MM.1S (cell line): ENCODE measurements at regions not wholly inside any gene's neighbourhood (a gene's known extent, or its start where the extent isn't known, plus 50 kb on each side); places are given as distances from the start of the nearest gene placed in this dataset.
A peak's percentile ranks its signal among the peaks of the same experiment; 100 is the strongest.

Source experiments
- DNase-seq: peaks from one replicate; pipeline ENCODE4 v3.0.0-alpha.2; 2015
- H2AFZ ChIP-seq: fragments of 300-600 bp; sonication (generic); 2 replicates; pipeline ENCODE4 v1.6.0; 2016; ENCODE audit warnings: antibody characterized with exemption, low read length
- H3F3A ChIP-seq: fragments of 300-600 bp; sonication (generic); 2 replicates; pipeline ENCODE4 v1.6.1; 2016; ENCODE audit warnings: mild to moderate bottlenecking, antibody characterized with exemption, low read length, moderate library complexity, mixed read lengths; ENCODE audit not compliant: insufficient read depth
- H3K27ac ChIP-seq: fragments of 300-600 bp; sonication (generic); 2 replicates; pipeline ENCODE4 v1.5.1; 2016; ENCODE audit warnings: mild to moderate bottlenecking, low read length
- H3K27me3 ChIP-seq: fragments of 300-600 bp; sonication (generic); replicated peaks from 2 replicates; pipeline ENCODE4 v1.6.0; 2016; ENCODE audit warnings: low read length; ENCODE audit not compliant: insufficient read depth
- H3K36me3 ChIP-seq: fragments of 300-600 bp; sonication (generic); replicated peaks from 2 replicates; pipeline ENCODE4 v1.6.1; 2016; ENCODE audit warnings: mild to moderate bottlenecking, low read length, mixed read lengths; ENCODE audit not compliant: insufficient read depth
- H3K4me1 ChIP-seq: fragments of 300-600 bp; sonication (generic); 2 replicates; pipeline ENCODE4 v1.6.1; 2016; ENCODE audit warnings: low read length, mixed read lengths
- H3K4me2 ChIP-seq: fragments of 300-600 bp; sonication (generic); 2 replicates; pipeline ENCODE4 v1.6.0; 2016; ENCODE audit warnings: low read depth, low read length
- H3K4me3 ChIP-seq: fragments of 300-600 bp; sonication (generic); 2 replicates; pipeline ENCODE4 v1.5.1; 2016; ENCODE audit warnings: low read length, mixed read lengths
- H3K79me2 ChIP-seq: fragments of 300-600 bp; sonication (generic); 2 replicates; pipeline ENCODE4 v1.6.1; 2016; ENCODE audit warnings: mixed run types, low read length, mixed read lengths
- H3K9ac ChIP-seq: fragments of 300-600 bp; sonication (generic); 2 replicates; pipeline ENCODE4 v1.6.1; 2016; ENCODE audit warnings: low read length, mixed read lengths
- H3K9me2 ChIP-seq: fragments of 300-600 bp; sonication (generic); replicated peaks from 2 replicates; pipeline ENCODE4 v1.6.1; 2016; ENCODE audit warnings: mild to moderate bottlenecking, low read length, mixed read lengths; ENCODE audit not compliant: insufficient read depth
- H3K9me3 ChIP-seq: fragments of 300-600 bp; sonication (generic); replicated peaks from 2 replicates; pipeline ENCODE4 v1.6.1; 2016; ENCODE audit warnings: mild to moderate bottlenecking, low read length, mixed read lengths; ENCODE audit not compliant: insufficient read depth
- H4K20me1 ChIP-seq: fragments of 300-600 bp; sonication (generic); 2 replicates; pipeline ENCODE4 v1.6.1; 2016; ENCODE audit warnings: mild to moderate bottlenecking, low read length, moderate library complexity, mixed read lengths; ENCODE audit not compliant: insufficient read depth
- CTCF ChIP-seq: fragments of 300-600 bp; sonication (generic); IDR thresholded peaks from 2 replicates; pipeline ENCODE4 v1.5.1; 2016; ENCODE audit warnings: antibody characterized with exemption, low read length, mixed read lengths
- EZH2 ChIP-seq: fragments of 300-600 bp; sonication (generic); optimal IDR thresholded peaks from 2 replicates; pipeline ENCODE3; 2017; ENCODE audit warnings: low read depth, mild to moderate bottlenecking, antibody characterized with exemption, low read length, mixed read lengths
- EZH2phosphoT487 ChIP-seq: fragments of 300-600 bp; sonication (generic); IDR thresholded peaks from 2 replicates; pipeline ENCODE4 v1.6.1; 2018; ENCODE audit warnings: antibody characterized with exemption, low read length

- Histone ChIP-seq H3K27me3 (no peaks in the 10 kb centered on the region), H4K20me1 (no peaks in the 10 kb centered on the region), H3K9ac (no peak overlapping the region), H3K27ac (no peak overlapping the region), H3K9me2 (no peaks in the 10 kb centered on the region), H3K79me2 (no peaks in the 10 kb centered on the region), H3F3A (peaks cover 6% of the 10 kb centered on the region; the same call in 1 of the 2 replicates), H3K4me2 (peak overlapping the region; percentile 8; the same call in 1 of the 2 replicates), H2AFZ (no peak overlapping the region), H3K4me1 (0 out of 2 replicates have a peak, but pooled peaks cover 3% of the 10 kb centered on the region), H3K9me3 (no peaks in the 10 kb centered on the region), H3K4me3 (no peak overlapping the region), H3K36me3 (no peaks in the 10 kb centered on the region)
- no peak for DNase-seq
- TF ChIP-seq EZH2 = no peak
- no peak for TF ChIP-seq CTCF
- no peak for TF ChIP-seq EZH2phosphoT487
Measured at GRCh38 chr16:47026947-47027346, 53.5 kb upstream of the DNAJA2 start.

GRCh38 chr16:47026492-47026891 is 53.0 kb upstream of the DNAJA2 start:
- Histone ChIP-seq H4K20me1 (no peaks in the 10 kb centered on the region), H3K4me3 (no peak overlapping the region), H3K9ac (no peak overlapping the region), H3K4me1 (0 out of 2 replicates have a peak, but pooled peaks cover 3% of the 10 kb centered on the region), H3K9me3 (no peaks in the 10 kb centered on the region), H3K79me2 (no peaks in the 10 kb centered on the region), H2AFZ (no peak overlapping the region), H3F3A (peaks cover 6% of the 10 kb centered on the region; the same call in 1 of the 2 replicates), H3K27me3 (no peaks in the 10 kb centered on the region), H3K36me3 (no peaks in the 10 kb centered on the region), H3K4me2 (peak overlapping the region; percentile 8; the same call in 1 of the 2 replicates), H3K27ac (no peak overlapping the region), H3K9me2 (no peaks in the 10 kb centered on the region)
- TF ChIP-seq EZH2phosphoT487 = no peak
- TF ChIP-seq EZH2 = no peak
- no peak for TF ChIP-seq CTCF
- DNase-seq = peak; percentile 55

- Histone ChIP-seq H2AFZ (no peak overlapping the region), H3K9me3 (no peaks in the 10 kb centered on the region), H3K9me2 (no peaks in the 10 kb centered on the region), H3K4me3 (no peak overlapping the region), H3K79me2 (no peaks in the 10 kb centered on the region), H3K36me3 (no peaks in the 10 kb centered on the region), H3K4me1 (0 out of 2 replicates have a peak, but pooled peaks cover 3% of the 10 kb centered on the region), H3K27me3 (no peaks in the 10 kb centered on the region), H3K4me2 (no peak overlapping the region), H4K20me1 (no peaks in the 10 kb centered on the region), H3K27ac (no peak overlapping the region), H3K9ac (no peak overlapping the region), H3F3A (peaks cover 6% of the 10 kb centered on the region; the same call in 1 of the 2 replicates)
- no peak for TF ChIP-seq EZH2phosphoT487
- no peak for TF ChIP-seq CTCF
- TF ChIP-seq EZH2 = no peak
- no peak for DNase-seq
Measured at GRCh38 chr16:47025641-47026040, 52.2 kb upstream of the DNAJA2 start.
